ENCODE measurements at regions not wholly inside any gene's neighbourhood (a gene's known extent, or its start where the extent isn't known, plus 50 kb on each side); places are given as distances from the start of the nearest gene placed in this dataset.

- in situ Hi-C loops (cut with HindIII; ENCODE audit: low pct_unique_long_range_greater_than_20kb, low sequenced_read_pairs) = no loop called here
- DNase-seq (ENCODE audit: low read depth in 1 of 2, low spot score in 1 of 2) = no peak
- TF ChIP-seq JUND (IDR thresholded peaks at IDR 0.05; ENCODE audit: low read depth) = no peak
These were observed 297.4 kb upstream of the TLE3 start for GRCh38 chr15:70395164-70395563.

- no peak for TF ChIP-seq JUND (IDR thresholded peaks at IDR 0.05; ENCODE audit: low read depth)
- in situ Hi-C loops (cut with HindIII; ENCODE audit: low pct_unique_long_range_greater_than_20kb, low sequenced_read_pairs) = no loop called here
- DNase-seq (ENCODE audit: low read depth in 1 of 2, low spot score in 1 of 2) = no peak
These were observed 293.0 kb upstream of the TLE3 start for GRCh38 chr15:70390723-70391122.

GRCh38 chr15:70387993-70388392 lies 290.3 kb upstream of the TLE3 start:
- DNase-seq (ENCODE audit: low read depth in 1 of 2, low spot score in 1 of 2) = no peak
- in situ Hi-C loops (cut with HindIII; ENCODE audit: low pct_unique_long_range_greater_than_20kb, low sequenced_read_pairs) = no loop called here
- no peak for TF ChIP-seq JUND (IDR thresholded peaks at IDR 0.05; ENCODE audit: low read depth)

- no peak for TF ChIP-seq JUND (IDR thresholded peaks at IDR 0.05; ENCODE audit: low read depth)
- DNase-seq (ENCODE audit: low read depth in 1 of 2, low spot score in 1 of 2) = no peak
- in situ Hi-C loops (cut with HindIII; ENCODE audit: low pct_unique_long_range_greater_than_20kb, low sequenced_read_pairs) = no loop called here
These were observed 289.4 kb upstream of the TLE3 start for GRCh38 chr15:70387081-70387480.

- in situ Hi-C loops (cut with HindIII; ENCODE audit: low pct_unique_long_range_greater_than_20kb, low sequenced_read_pairs) = no loop called here
- DNase-seq (ENCODE audit: low read depth in 1 of 2, low spot score in 1 of 2) = no peak
- TF ChIP-seq JUND (IDR thresholded peaks at IDR 0.05; ENCODE audit: low read depth) = no peak
These were observed 288.0 kb upstream of the TLE3 start for GRCh38 chr15:70385711-70386110.

- no peak for TF ChIP-seq JUND (IDR thresholded peaks at IDR 0.05; ENCODE audit: low read depth)
- in situ Hi-C loops (cut with HindIII; ENCODE audit: low pct_unique_long_range_greater_than_20kb, low sequenced_read_pairs) = no loop called here
These were observed 287.3 kb upstream of the TLE3 start for GRCh38 chr15:70385052-70385451.

GRCh38 chr15:70383856-70384255 lies 286.1 kb upstream of the TLE3 start:
- no peak for DNase-seq (ENCODE audit: low read depth in 1 of 2, low spot score in 1 of 2)
- TF ChIP-seq JUND (IDR thresholded peaks at IDR 0.05; ENCODE audit: low read depth) = no peak
- in situ Hi-C loops (cut with HindIII; ENCODE audit: low pct_unique_long_range_greater_than_20kb, low sequenced_read_pairs) = no loop called here

More at GRCh38 chr15:70385052-70385451, 287.3 kb upstream of the TLE3 start:
- no peak for DNase-seq (ENCODE audit: low read depth in 1 of 2, low spot score in 1 of 2)

- no peak for TF ChIP-seq JUND (IDR thresholded peaks at IDR 0.05; ENCODE audit: low read depth)
- no peak for DNase-seq (ENCODE audit: low read depth in 1 of 2, low spot score in 1 of 2)
- in situ Hi-C loops (cut with HindIII; ENCODE audit: low pct_unique_long_range_greater_than_20kb, low sequenced_read_pairs) = no loop called here
These were observed 285.2 kb upstream of the TLE3 start for GRCh38 chr15:70382762-70383458.

- TF ChIP-seq JUND (IDR thresholded peaks at IDR 0.05; ENCODE audit: low read depth) = no peak
- in situ Hi-C loops (cut with HindIII; ENCODE audit: low pct_unique_long_range_greater_than_20kb, low sequenced_read_pairs) = no loop called here
These were observed 284.5 kb upstream of the TLE3 start for GRCh38 chr15:70382009-70382749.

GRCh38 chr15:70379938-70380883 lies 282.5 kb upstream of the TLE3 start:
- DNase-seq (ENCODE audit: low read depth in 1 of 2, low spot score in 1 of 2) = no peak
- in situ Hi-C loops (cut with HindIII; ENCODE audit: low pct_unique_long_range_greater_than_20kb, low sequenced_read_pairs) = no loop called here
- TF ChIP-seq JUND (IDR thresholded peaks at IDR 0.05; ENCODE audit: low read depth) = no peak

More at GRCh38 chr15:70382009-70382749, 284.5 kb upstream of the TLE3 start:
- no peak for DNase-seq (ENCODE audit: low read depth in 1 of 2, low spot score in 1 of 2)

- TF ChIP-seq JUND (IDR thresholded peaks at IDR 0.05; ENCODE audit: low read depth) = no peak
- no peak for DNase-seq (ENCODE audit: low read depth in 1 of 2, low spot score in 1 of 2)
- in situ Hi-C loops (cut with HindIII; ENCODE audit: low pct_unique_long_range_greater_than_20kb, low sequenced_read_pairs) = no loop called here
These were observed 281.4 kb upstream of the TLE3 start for GRCh38 chr15:70379134-70379533.
